ENCODE measurements at regions not wholly inside any gene's neighbourhood (a gene's known extent, or its start where the extent isn't known, plus 50 kb on each side); places are given as distances from the start of the nearest gene placed in this dataset.
A peak's percentile ranks its signal among the peaks of the same experiment; 100 is the strongest.

DNA sequence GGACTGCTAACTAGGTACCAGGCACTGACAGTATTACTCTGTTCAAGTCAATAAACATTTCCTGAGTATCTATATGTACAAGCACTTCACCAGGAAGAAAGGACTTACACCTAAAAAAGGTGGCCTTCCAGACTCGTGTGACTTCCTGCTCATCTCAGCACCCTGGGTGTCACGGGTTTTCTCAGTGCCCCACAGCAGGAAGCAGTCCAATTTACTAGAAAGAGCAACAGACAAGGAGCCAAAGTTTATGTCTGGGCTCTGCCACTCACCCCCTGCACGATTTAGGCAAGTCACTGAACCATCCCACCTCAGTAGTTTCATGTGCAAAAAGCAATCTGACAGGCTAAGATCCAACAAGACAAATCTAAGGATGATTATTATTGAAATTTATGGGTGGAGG lies 92.4 kb downstream of the TMEM215 start:
- H3K27me3 ChIP-seq (ENCODE audit: insufficient read depth, low read length): no peaks in the 10 kb centered on the region
- peak; percentile 68 for DNase-seq (ENCODE audit: insufficient read length, low spot score, missing footprints)

DNA sequence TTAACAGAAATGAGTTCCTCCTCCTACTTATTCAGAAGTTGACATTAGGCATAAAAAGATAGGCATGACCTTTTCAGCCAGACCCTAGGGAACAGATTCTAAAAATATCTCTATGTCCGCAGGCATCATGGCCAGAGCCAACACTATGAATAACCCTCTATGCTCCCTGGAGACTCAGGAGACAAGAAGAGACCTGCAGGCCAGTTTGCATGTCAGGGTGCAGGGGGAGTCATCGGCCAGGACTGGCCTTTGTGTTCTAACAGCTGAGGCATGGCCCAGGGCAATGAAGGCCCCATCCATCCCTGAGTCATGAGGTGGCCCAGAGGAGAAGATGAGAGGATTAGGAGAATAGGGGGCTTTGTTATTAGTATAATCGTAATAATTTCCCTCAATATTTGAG lies 93.8 kb downstream of the TMEM215 start:
- H3K27me3 ChIP-seq (ENCODE audit: insufficient read depth, low read length): no peaks in the 10 kb centered on the region
- no peaks in the 10 kb centered on the region for H3K4me1 ChIP-seq (ENCODE audit: insufficient read depth, low read length)
- H3K4me2 ChIP-seq (ENCODE audit: insufficient read depth, low read length): no peak overlapping the region
- H3K4me3 ChIP-seq (ENCODE audit: insufficient read depth, low read length): no peak overlapping the region
- H3K79me2 ChIP-seq (ENCODE audit: insufficient read depth, low read length): no peaks in the 10 kb centered on the region
- TF ChIP-seq, protein P1, sequence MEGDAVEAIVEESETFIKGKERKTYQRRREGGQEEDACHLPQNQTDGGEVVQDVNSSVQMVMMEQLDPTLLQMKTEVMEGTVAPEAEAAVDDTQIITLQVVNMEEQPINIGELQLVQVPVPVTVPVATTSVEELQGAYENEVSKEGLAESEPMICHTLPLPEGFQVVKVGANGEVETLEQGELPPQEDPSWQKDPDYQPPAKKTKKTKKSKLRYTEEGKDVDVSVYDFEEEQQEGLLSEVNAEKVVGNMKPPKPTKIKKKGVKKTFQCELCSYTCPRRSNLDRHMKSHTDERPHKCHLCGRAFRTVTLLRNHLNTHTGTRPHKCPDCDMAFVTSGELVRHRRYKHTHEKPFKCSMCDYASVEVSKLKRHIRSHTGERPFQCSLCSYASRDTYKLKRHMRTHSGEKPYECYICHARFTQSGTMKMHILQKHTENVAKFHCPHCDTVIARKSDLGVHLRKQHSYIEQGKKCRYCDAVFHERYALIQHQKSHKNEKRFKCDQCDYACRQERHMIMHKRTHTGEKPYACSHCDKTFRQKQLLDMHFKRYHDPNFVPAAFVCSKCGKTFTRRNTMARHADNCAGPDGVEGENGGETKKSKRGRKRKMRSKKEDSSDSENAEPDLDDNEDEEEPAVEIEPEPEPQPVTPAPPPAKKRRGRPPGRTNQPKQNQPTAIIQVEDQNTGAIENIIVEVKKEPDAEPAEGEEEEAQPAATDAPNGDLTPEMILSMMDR (IDR thresholded peaks at IDR 0.05; ENCODE audit: extremely low read depth, low read depth, low read length): no peak
- H4K20me1 ChIP-seq (ENCODE audit: insufficient read depth, low read length): no peaks in the 10 kb centered on the region
- no peak overlapping the region for H2AFZ ChIP-seq (ENCODE audit: low read length)
- no peak for DNase-seq (ENCODE audit: insufficient read length, low spot score, missing footprints)
- H3K36me3 ChIP-seq (ENCODE audit: insufficient read depth, low read length): no peaks in the 10 kb centered on the region
- H3K27ac ChIP-seq (ENCODE audit: low read depth, low read length): no peak overlapping the region
- no peaks in the 10 kb centered on the region for H3K9me3 ChIP-seq (ENCODE audit: low read depth, low read length)

More for the DNA sequence above, 92.4 kb downstream of the TMEM215 start:
- H3K9me3 ChIP-seq (ENCODE audit: low read depth, low read length): no peaks in the 10 kb centered on the region
- no peaks in the 10 kb centered on the region for H3K79me2 ChIP-seq (ENCODE audit: insufficient read depth, low read length)
- no peaks in the 10 kb centered on the region for H4K20me1 ChIP-seq (ENCODE audit: insufficient read depth, low read length)
- H3K4me3 ChIP-seq (ENCODE audit: insufficient read depth, low read length): no peak overlapping the region
- H3K4me2 ChIP-seq (ENCODE audit: insufficient read depth, low read length): no peak overlapping the region
- no peak overlapping the region for H3K27ac ChIP-seq (ENCODE audit: low read depth, low read length)
- H3K4me1 ChIP-seq (ENCODE audit: insufficient read depth, low read length): no peaks in the 10 kb centered on the region
- TF ChIP-seq, protein P1 (IDR thresholded peaks at IDR 0.05; ENCODE audit: extremely low read depth, low read depth, low read length): no peak
- H3K36me3 ChIP-seq (ENCODE audit: insufficient read depth, low read length): no peaks in the 10 kb centered on the region
- H2AFZ ChIP-seq (ENCODE audit: low read length): no peak overlapping the region

DNA sequence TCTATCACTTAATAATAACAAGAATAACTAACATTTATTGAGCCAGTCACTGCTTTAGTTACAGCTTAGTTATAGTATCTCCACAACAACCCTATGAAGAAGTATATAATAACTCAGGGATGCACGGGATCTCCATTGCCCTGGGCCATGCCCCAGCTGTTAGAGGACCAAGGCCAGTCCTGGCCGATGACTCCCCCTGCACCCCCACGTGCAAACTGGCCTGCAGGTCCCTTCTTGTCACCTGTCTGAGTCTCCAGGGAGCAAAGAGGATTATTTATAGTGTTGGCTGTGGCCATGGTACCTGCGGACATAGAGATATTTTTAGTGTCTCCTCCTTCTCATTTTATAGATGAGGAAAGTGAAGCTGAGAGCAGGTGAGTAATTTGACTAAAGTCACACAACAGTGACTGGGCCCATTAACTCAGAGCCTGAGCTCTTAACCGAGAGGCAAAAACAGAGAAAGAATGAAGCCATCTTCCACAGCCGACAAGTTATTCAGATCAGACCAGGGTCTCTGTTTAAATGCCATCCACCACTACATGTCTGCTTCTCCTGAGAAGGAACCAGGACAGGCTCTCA lies 94.4 kb downstream of the TMEM215 start:
- Histone ChIP-seq H3K36me3 (ENCODE audit: insufficient read depth, low read length) (no peaks in the 10 kb centered on the region), H3K27ac (ENCODE audit: low read depth, low read length) (no peak overlapping the region), H3K79me2 (ENCODE audit: insufficient read depth, low read length) (no peaks in the 10 kb centered on the region), H3K4me2 (ENCODE audit: insufficient read depth, low read length) (no peak overlapping the region), H3K4me3 (ENCODE audit: insufficient read depth, low read length) (no peak overlapping the region), H4K20me1 (ENCODE audit: insufficient read depth, low read length) (no peaks in the 10 kb centered on the region), H3K9me3 (ENCODE audit: low read depth, low read length) (no peaks in the 10 kb centered on the region), H2AFZ (ENCODE audit: low read length) (no peak overlapping the region), H3K4me1 (ENCODE audit: insufficient read depth, low read length) (no peaks in the 10 kb centered on the region), H3K27me3 (ENCODE audit: insufficient read depth, low read length) (no peaks in the 10 kb centered on the region)
- no peak for DNase-seq (ENCODE audit: insufficient read length, low spot score, missing footprints)
- TF ChIP-seq, protein P1 (IDR thresholded peaks at IDR 0.05; ENCODE audit: extremely low read depth, low read depth, low read length): no peak

DNA sequence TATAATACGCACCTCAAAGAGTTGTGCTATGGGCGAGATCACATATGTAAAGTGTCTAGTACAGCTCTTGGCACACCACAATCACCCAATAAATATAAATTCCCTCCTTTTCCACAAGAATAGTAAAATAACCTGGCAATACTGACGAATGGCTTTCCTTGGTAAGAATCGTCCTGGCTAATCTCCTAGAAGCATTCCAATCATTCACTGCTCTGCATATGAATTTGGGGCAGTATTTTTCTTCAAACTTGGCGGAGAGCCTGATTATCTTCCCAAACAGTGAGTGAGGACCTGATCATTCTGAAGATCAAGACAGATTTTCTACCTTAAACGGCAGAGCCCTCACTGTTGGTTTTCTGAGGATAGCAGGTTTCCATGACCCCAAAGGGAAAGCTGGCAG lies 96.0 kb downstream of the TMEM215 start:
- H3K27me3 ChIP-seq (ENCODE audit: insufficient read depth, low read length): no peaks in the 10 kb centered on the region
- H4K20me1 ChIP-seq (ENCODE audit: insufficient read depth, low read length): no peaks in the 10 kb centered on the region
- no peak for DNase-seq (ENCODE audit: insufficient read length, low spot score, missing footprints)
- H3K79me2 ChIP-seq (ENCODE audit: insufficient read depth, low read length): no peaks in the 10 kb centered on the region
- no peaks in the 10 kb centered on the region for H3K9me3 ChIP-seq (ENCODE audit: low read depth, low read length)
- H3K4me2 ChIP-seq (ENCODE audit: insufficient read depth, low read length): no peak overlapping the region
- H3K4me3 ChIP-seq (ENCODE audit: insufficient read depth, low read length): no peak overlapping the region
- H2AFZ ChIP-seq (ENCODE audit: low read length): no peak overlapping the region
- TF ChIP-seq, protein P1 (IDR thresholded peaks at IDR 0.05; ENCODE audit: extremely low read depth, low read depth, low read length): no peak
- H3K27ac ChIP-seq (ENCODE audit: low read depth, low read length): no peak overlapping the region
- no peaks in the 10 kb centered on the region for H3K36me3 ChIP-seq (ENCODE audit: insufficient read depth, low read length)
- no peaks in the 10 kb centered on the region for H3K4me1 ChIP-seq (ENCODE audit: insufficient read depth, low read length)
